Fibroblast of lung (primary cell): ENCODE measurements at regions not wholly inside any gene's neighbourhood (a gene's known extent, or its start where the extent isn't known, plus 50 kb on each side); places are given as distances from the start of the nearest gene placed in this dataset.

Experiments
- EZH2 ChIP-seq: IDR thresholded peaks from 2 replicates; pipeline ENCODE4 v1.5.1; 2012; ENCODE audit warnings: low read length, control low read depth, mild to moderate bottlenecking; ENCODE audit errors: missing control alignments
- TF ChIP-seq, protein P1 (sequence below), 2 donors: IDR thresholded peaks in 1 of 2; conservative IDR thresholded peaks in 1 of 2; 1 replicate in 1 of 2; 2 replicates in 1 of 2; pipeline ENCODE4 v1.5.1; 2011 to 2012; ENCODE audit warnings: low read length in 2 of 2, control low read depth in 1 of 2, inconsistent platforms in 1 of 2, low read depth in 1 of 2, mild to moderate bottlenecking in 1 of 2

GRCh38 chr6:166822609-166823008 lies 133.7 kb downstream of the RNASET2 start:
- TF ChIP-seq EZH2, result no peak
- TF ChIP-seq, protein P1, sequence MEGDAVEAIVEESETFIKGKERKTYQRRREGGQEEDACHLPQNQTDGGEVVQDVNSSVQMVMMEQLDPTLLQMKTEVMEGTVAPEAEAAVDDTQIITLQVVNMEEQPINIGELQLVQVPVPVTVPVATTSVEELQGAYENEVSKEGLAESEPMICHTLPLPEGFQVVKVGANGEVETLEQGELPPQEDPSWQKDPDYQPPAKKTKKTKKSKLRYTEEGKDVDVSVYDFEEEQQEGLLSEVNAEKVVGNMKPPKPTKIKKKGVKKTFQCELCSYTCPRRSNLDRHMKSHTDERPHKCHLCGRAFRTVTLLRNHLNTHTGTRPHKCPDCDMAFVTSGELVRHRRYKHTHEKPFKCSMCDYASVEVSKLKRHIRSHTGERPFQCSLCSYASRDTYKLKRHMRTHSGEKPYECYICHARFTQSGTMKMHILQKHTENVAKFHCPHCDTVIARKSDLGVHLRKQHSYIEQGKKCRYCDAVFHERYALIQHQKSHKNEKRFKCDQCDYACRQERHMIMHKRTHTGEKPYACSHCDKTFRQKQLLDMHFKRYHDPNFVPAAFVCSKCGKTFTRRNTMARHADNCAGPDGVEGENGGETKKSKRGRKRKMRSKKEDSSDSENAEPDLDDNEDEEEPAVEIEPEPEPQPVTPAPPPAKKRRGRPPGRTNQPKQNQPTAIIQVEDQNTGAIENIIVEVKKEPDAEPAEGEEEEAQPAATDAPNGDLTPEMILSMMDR (conservative IDR thresholded peaks at IDR 0.05 in 1 of 2, IDR thresholded peaks at IDR 0.05 in 1 of 2; ENCODE audit: low read depth in 1 of 2, low read length in 2 of 2), result no peak
